ENCODE measurements at regions not wholly inside any gene's neighbourhood (a gene's known extent, or its start where the extent isn't known, plus 50 kb on each side); places are given as distances from the start of the nearest gene placed in this dataset.
A peak's percentile ranks its signal among the peaks of the same experiment; 100 is the strongest.

- DNase-seq (ENCODE audit: low read depth, low spot score), result no peak
- H3K4me3 ChIP-seq (ENCODE audit: low read depth, low read length), result no peak overlapping the region
- in situ Hi-C loops (cut with HindIII; ENCODE audit: low sequenced_read_pairs), result loop anchor here (10.0 kb wide), 1 partner anchor 82 kb away; no protein-coding TSS in a partner anchor
- no peak for TF ChIP-seq CTCF (IDR thresholded peaks at IDR 0.05; ENCODE audit: low read depth, low read length)
Measured at GRCh38 chr11:69362315-69362714, 68.4 kb downstream of the MYEOV start.

GRCh38 chr11:69364921-69365320, 71.0 kb downstream of the MYEOV start:
- no peak overlapping the region for H3K4me3 ChIP-seq (ENCODE audit: low read depth, low read length)
- in situ Hi-C loops (cut with HindIII; ENCODE audit: low sequenced_read_pairs), result loop anchor here (10.0 kb wide), 1 partner anchor 80 kb away; no protein-coding TSS in a partner anchor
- DNase-seq (ENCODE audit: low read depth, low spot score), result peak; percentile 35
- no peak for TF ChIP-seq CTCF (IDR thresholded peaks at IDR 0.05; ENCODE audit: low read depth, low read length)

GRCh38 chr11:69365558-69365957, 71.6 kb downstream of the MYEOV start:
- no peak overlapping the region for H3K4me3 ChIP-seq (ENCODE audit: low read depth, low read length)
- in situ Hi-C loops (cut with HindIII; ENCODE audit: low sequenced_read_pairs), result loop anchor here (10.0 kb wide), 1 partner anchor 79 kb away; no protein-coding TSS in a partner anchor
- no peak for TF ChIP-seq CTCF (IDR thresholded peaks at IDR 0.05; ENCODE audit: low read depth, low read length)
- no peak for DNase-seq (ENCODE audit: low read depth, low spot score)

- in situ Hi-C loops (cut with HindIII; ENCODE audit: low sequenced_read_pairs), result loop anchor here (10.0 kb wide), 1 partner anchor 78 kb away; no protein-coding TSS in a partner anchor
- no peak for DNase-seq (ENCODE audit: low read depth, low spot score)
- no peak for TF ChIP-seq CTCF (IDR thresholded peaks at IDR 0.05; ENCODE audit: low read depth, low read length)
- no peak overlapping the region for H3K4me3 ChIP-seq (ENCODE audit: low read depth, low read length)
Measured at GRCh38 chr11:69366591-69366990, 72.6 kb downstream of the MYEOV start.

GRCh38 chr11:69367211-69367964, 73.4 kb downstream of the MYEOV start:
- no peak overlapping the region for H3K4me3 ChIP-seq (ENCODE audit: low read depth, low read length)
- DNase-seq (ENCODE audit: low read depth, low spot score), result no peak
- in situ Hi-C loops (cut with HindIII; ENCODE audit: low sequenced_read_pairs), result loop anchor here (10.0 kb wide), 1 partner anchor 77 kb away; no protein-coding TSS in a partner anchor
- TF ChIP-seq CTCF (IDR thresholded peaks at IDR 0.05; ENCODE audit: low read depth, low read length), result no peak

- no peak for TF ChIP-seq CTCF (IDR thresholded peaks at IDR 0.05; ENCODE audit: low read depth, low read length)
- DNase-seq (ENCODE audit: low read depth, low spot score), result no peak
- in situ Hi-C loops (cut with HindIII; ENCODE audit: low sequenced_read_pairs), result loop anchor here (10.0 kb wide), 1 partner anchor 77 kb away; no protein-coding TSS in a partner anchor
- no peak overlapping the region for H3K4me3 ChIP-seq (ENCODE audit: low read depth, low read length)
Measured at GRCh38 chr11:69368119-69368880, 74.3 kb downstream of the MYEOV start.

Measured in astrocyte of the spinal cord (primary cell).